GM21360 (cell line): ENCODE measurements at regions not wholly inside any gene's neighbourhood (a gene's known extent, or its start where the extent isn't known, plus 50 kb on each side); places are given as distances from the start of the nearest gene placed in this dataset.

Experiments
- ATAC-seq: cut with Tn5 transposase; IDR thresholded peaks from one replicate; pipeline ENCODE4 v1.9.1; 2021; ENCODE audit warnings: mild to moderate bottlenecking, moderate library complexity; ENCODE audit not compliant: unreplicated experiment

DNA sequence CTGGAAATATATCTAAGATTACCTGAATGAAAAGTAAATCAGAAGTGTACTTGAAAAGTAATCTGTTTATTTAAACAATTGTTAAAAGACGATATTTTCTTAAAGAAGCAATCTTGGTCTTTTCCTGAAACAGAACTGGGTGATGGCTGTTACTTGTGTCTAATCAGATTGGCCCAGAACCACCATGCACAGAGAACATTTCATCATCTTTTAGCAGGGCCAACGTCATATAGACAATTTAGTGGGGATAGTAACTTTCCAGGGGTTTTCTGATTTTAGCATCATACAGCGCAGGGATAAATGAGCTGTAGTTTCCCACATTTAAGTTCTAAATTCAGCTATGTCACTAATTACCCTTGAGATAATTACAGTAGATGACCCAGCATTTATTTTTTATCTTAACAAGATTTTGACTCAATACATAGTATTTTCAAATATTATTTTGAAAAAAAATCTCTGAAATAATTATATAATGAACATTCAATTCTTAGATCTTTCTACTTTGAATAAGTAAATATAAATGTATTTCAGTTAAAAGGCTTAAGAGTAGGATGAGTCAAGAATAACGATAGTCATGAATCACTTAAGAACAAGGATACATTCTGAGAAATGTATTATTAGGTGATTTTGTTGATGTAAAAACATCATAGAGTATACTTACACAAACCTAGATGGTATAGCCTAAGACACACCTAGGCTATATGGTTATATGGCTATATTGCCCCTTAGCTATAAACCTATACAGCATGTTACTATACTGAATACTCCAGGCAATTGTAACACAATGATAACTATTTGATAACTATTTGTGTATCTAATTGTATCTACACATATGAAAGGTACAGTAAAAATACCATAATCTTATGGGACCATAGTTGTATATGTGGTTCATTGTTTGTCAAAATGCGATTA is 103.8 kb upstream of the MME start:
- ATAC-seq: no peak

DNA sequence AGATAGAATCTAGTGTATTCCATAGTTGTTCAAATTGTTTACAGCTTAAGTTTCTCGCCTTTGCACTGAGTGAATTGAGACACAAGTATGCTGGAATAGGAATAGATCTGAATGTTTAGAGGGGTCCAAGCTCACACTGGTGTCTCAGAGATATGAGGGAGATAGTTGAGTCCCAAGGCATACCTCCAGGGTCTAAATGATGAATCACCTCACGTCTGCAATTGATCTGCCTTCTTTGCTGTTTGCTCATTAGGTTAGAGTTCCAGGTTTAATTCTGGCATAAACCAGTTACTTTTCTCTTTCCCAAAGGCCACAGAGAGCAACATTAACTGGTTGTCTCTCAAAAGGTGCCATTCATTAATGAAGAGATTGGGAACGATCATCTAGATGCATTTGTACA is 106.3 kb upstream of the MME start:
- ATAC-seq: no peak

DNA sequence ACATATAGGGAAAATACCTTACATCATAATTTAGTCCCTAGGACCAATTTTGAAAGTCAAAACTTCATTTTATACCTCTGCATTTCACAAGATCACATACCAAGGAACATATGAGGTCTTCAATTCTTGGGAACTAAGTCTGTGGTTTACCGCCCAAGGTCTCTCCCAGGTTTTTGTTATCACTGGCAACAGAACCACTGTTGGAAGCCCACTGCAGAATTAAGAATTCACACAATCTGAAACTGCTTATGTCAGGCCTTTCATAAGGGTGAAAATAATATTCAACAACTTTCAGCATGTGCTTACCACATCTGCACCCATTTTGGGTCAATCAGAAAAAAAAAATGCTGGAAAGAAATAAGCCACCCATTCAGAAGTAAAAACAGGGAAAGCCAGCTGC is 107.2 kb upstream of the MME start:
- no peak for ATAC-seq

DNA sequence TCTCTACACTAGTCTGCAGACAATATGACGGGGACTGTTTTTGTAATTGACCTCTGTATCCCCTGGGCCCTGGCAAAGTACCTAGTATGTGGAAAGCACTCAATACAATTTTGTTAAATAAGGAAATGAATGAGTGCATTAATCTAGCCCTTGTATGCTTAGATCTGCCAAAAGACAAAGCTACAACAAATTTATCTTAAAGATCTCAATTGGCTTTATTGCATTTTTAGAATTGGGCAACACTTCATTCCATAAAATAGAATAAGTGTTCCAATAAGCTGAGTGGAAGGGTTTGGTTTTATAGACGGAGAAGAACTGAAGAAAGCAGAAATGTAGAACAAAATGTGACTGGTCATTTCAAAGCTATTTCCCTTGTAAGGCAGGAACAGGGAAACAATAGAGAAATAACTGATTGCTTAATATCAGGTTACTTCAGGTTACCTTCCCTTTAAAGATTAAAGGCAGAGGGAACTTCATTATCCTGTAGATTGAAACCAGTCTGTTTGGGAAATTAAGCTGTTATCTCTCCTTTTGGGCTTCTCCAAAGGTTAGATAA is 108.3 kb upstream of the MME start:
- no peak for ATAC-seq

DNA sequence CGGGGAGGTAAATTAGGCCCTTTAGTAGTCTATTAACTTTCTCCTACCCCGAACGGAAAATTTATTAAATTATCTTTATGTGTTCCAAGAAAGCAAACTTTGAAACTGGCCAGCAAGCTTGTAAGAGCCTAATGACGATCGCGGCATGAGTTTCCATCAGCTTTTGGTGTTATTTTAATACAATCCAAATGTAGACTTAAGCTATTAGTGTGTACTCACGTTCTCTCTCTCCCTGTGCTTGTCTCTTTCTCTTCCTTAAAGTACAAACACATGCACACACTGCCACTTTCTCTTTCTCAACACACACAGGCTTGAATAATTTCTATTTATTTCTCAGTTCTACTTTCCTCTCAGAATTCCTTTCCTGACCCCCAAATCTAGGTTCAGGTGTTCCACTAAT is 108.8 kb upstream of the MME start:
- no peak for ATAC-seq

DNA sequence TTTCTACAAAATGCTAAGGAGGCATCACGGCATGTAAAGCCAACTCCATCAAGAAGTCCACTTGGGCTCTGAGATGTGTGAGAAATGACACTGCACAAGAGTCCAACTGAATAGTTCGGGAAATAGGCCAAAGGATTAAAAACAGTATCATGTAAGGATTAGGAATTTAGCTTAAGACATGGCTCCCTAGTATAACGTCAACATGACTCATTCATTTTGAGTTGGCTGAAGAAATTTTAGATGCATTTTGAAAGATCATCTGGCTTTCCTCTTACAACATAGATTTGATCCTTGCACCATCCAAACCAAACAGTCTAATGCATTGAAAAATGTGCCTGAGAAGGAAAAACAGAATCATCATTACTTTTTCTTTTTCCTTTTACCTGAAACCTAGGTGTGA is 109.3 kb upstream of the MME start:
- ATAC-seq: no peak

DNA sequence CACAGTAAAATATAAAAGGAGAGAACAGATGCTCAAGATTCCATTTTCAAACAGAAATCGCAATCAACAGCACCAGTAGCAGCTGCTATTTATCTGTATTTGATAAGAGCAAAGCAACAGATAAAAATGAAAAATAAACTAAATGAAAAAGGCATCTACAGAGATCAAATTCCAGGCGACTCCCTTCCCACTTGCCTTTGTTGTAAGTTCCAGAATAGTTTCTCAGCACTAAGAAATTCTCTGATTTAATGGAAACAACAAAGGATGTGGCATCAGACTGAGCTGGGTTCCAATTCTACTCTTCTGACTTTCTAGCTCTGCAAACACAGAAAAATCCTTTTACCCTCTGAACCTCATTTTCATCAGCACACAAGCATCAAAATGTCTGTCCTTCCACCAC is 110.8 kb upstream of the MME start:
- ATAC-seq: no peak

DNA sequence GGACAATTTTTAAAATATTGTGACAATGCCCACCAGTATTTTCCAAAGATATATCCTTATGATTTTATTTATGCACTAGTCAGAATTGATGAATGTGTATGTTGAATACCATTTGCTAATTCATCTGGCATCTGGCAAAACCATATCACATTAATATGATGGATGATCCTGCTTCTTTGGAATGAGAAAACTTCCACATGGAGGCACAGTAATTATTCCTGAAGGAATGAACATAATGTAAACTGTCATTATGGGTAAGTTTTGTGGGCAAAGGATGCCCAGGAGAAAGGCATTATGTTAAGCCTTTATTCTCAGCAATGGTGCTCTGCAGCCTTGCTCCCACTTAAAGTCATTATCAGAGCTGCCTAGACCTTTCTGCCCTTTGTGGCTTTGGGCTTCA is 113.0 kb upstream of the MME start:
- no peak for ATAC-seq

DNA sequence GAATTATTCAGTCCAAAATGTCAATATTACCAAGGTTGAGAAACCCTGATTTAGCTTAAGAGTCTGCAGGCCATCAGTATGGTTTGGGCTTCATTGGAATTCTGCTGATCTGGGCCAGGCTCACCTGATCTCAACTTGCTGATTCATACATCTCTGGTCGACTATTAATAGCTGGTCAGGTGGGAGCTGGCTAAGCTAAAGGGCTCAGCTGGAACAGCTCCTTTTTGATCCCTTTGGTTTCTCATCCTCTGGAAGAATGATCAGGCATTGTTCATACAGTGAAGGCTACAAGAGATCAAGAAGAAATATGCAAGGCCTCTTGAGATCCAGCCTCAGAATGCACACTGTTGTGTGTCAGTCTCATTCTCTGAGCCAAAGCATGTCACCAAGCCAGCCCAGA is 123.3 kb upstream of the MME start:
- ATAC-seq: no peak

DNA sequence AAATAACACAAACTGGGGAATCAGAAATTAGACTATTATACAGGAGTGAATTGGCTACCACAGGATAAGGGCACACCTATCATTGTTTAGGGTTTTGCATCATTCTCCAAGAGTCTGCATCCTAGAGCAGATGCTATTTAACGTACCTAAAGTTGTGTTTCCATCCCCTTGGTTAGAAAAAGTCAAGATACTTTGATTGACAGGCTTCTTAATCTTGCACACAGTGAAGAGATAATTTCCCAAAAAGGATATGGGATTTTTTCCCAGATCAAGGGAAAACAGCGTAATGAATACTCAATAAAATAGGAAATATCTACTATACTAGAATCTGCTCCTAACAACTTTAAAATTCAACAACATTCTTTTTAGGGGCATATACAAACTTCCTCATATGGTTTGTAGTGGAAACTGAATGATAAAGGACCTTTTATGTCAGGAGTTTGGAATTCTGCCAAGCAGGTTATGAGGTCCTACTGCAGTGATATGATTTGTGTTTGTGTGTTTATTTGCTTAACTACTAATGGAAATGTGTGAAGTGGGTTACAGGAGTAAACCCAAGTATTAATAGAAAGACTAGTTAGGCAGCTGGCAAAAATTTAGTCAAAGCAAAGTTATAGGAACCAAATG is 124.1 kb upstream of the MME start:
- ATAC-seq: no peak

DNA sequence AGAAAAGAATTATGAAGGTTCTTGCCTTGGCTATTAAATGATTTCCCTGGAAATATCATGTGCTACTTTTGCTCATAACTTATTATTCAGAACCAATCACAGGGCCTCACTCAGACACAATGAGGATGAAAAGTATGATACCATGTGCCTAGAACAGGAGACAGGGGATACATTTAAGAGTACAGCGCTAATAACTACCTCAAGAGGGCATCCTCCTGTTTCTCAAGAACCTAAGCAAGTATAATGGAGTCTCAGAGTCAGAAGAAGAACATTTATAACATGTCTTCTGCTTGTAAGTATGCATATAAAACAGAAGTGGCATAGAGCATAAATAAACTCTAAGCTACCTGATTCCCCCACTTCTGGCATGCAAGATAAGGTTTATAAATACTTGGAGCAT is 125.4 kb upstream of the MME start:
- peak; percentile 60 for ATAC-seq

DNA sequence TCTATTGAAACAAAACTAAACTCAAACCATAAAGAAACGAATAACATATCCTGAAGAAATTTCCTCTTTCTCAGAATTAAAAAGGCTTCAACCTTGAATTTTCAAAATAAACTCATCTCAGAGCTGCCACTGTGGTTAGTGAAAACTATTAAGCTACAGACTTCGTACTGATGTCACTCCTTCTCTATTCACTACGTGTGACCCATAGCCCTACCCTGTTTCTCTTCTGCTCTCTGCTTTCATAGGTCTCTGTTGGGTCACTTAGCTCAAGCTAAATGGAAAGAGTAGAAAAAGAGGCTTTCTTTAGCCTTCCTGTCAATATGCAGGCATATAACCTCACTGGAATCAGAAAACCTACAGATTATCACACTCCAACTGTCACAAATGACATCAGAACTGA is 126.6 kb upstream of the MME start:
- ATAC-seq: no peak

DNA sequence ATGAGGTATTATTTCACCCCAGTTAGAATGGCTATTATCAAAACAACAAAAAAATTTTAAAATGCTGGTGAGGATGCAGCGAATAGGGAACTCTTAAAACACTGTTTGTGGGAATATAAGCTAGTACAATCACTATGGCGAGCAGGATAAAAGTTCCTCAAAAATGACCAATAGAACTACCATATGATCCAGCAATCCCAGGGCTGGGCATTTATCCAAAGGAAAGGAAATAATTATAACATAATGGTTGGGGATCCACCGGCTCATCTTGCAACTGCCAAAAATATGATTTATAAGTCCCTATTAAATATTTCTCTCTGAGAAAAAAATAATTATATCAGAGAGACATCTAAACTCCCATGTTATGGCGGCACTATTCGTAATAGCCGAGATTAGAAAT is 127.6 kb upstream of the MME start:
- ATAC-seq: no peak

DNA sequence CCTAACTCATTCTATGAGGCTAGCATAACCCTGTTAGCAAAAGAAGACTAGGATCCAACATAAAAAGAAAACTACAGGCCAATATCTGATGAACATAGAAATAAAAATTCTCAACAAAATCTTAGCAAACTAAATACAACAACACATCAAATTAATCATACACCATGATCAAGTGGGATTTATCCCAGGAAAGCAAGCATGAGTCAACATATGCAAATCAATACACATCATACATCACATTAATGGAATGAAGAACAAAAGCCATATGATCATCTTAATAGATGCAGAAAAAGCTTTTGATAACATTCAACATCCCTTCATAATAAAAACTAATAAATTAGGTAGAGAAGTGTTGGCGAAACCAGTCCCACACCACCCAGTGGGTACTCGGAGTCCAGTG is 136.1 kb upstream of the MME start:
- ATAC-seq: no peak

DNA sequence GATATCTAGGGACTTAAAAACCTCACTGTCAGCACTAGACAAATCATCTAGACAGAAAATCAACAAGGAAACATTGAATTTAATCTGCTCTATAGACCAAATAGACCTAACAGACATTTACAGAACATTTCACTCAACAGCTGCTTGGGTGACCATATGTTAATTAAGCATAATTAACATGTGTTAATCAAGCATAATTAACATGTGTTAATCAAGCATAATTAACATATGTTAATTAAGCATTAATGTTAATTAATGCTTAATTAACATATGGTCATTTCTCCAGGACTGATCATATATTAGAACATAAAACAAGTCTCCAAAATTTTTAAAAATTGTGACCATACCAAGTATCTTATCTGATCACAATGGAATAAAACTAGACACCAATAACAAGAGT is 137.3 kb upstream of the MME start:
- ATAC-seq: no peak

DNA sequence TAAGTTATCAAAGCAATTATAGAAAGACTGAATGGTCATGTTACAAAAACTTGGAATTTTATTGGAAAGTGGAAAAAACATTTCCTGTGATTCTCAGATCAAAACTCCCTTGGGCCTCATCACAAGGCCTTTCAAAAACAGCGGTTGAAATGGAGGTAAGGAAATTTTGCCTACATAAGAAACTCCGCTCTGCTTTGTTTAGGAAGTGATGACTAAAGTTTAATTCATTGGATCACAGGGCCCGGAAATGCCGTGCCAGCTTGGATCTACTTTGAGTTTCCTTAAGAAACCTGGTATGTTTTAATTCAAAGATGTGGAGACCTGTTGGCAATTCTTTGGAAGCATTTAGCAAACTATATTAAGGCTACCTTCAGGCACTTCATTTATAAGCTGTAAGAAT is 143.9 kb upstream of the MME start:
- ATAC-seq: no peak

DNA sequence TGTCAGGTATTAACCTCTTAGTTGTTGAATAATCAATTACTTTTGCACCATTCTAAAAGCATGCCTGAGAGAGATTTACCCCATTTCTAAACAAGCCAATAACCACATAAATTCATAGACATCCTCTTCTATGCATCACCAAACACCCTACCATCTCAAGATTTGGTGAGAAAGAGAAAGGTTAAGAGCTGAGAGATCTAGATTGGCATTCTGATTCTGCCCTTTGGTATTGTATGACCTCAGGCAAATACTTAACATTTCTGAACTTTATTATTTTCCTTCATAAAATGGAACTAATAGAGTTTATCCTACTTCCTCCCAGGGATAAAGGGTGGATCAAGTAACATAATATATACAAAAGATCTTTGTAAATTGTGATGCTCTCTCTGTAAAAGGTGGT is 146.5 kb upstream of the MME start:
- no peak for ATAC-seq

DNA sequence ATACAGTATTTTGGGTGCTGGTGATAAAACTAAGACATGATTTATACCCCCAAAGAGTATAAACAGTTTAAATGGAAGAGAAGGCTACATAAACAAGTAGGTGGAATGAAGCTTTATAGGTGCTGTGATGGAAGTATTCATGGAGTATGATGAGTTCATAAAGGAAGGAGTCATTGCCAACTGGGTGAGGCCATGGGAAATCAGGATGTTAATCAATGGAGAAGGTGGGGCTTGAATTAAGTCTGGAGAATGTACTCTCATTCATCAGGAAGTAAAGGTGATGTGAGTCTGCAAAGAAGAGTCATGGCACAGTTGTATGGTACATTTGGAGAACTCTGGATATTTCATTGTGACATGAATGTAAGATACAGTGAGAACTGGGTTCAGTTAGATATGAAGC is 147.5 kb upstream of the MME start:
- ATAC-seq: no peak

DNA sequence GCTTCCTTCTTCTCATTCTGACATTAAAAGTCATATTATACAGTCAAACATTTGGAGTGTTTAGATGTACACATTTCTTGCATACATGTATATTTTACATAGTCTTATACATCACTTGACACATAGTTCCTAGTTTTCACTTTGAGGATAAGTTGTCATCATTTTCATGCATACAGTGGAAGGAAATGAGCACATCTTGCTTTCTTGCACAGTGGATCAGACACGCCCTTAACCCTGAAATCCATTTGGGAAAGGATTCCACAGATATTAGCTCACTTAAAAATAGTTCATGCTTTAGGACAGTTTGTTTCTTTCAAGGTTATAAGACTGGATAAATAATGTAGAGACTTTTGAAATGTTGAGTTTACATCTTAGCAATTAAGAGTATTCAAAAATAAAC is 148.6 kb upstream of the MME start:
- no peak for ATAC-seq

DNA sequence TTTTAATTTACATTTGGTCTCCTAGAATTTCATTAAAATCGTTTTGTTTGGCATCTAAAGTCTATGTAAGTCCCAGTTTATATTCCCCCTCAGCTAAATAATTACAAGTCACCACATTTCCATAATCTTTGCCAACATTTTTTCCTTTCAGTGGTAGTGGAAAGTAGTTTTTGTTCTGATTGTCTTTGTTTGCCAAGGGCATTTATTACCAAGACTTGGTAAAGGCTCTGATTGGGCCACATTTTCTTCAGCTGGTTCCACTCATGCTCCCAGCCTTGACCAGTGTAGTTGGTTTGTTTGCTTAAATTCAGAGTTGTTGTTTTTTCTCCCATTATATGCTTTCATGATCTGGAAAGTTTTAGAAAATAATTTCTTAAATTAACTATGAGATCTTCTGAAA is 153.4 kb upstream of the MME start:
- ATAC-seq: no peak

DNA sequence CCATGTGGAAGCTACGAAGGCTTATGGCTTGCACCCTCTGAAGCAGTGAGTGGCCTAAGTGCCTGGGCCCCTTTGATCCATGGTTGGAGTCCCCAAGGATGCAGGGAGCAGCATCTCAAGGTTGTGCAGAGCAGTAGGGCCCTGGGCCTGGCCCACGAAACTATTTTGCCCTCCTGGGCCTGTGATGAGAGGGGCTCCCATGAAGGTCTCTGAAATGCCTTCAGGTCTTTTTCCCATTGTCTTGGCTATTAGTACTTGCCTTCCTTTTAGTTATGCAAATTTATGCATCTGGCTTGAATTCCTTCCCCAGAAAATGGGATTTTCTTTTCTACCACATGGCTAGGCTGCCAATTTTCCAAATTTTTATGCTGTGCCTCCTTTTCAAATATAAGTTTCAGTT is 158.8 kb upstream of the MME start:
- ATAC-seq: no peak

DNA sequence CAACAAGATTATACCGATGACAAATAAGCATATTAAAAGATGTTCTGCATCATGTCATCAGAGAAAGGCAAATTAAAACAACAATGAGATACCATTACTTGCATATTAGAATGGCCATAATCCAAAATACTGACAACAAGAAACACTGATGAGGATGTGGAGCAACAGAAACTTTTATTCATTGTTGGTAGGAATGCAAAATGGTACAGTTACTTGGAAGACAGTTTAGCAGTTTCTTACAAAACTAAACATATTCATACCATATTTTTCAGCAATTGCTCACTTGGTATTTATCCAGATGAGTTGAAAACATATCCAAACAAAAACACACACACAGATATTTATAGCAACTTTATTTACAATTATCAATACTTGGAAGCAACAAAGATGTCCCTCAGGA is 160.9 kb upstream of the MME start:
- ATAC-seq: no peak
